A549 (cell line): ENCODE measurements at regions not wholly inside any gene's neighbourhood (a gene's known extent, or its start where the extent isn't known, plus 50 kb on each side); places are given as distances from the start of the nearest gene placed in this dataset.

Experiments
- CEBPB ChIP-seq, 2 experiments: fragments of >200 bp in 1 of 2; sonication (Bioruptor Twin) in 1 of 2; formaldehyde crosslinking in 1 of 2; IDR thresholded peaks; 2 replicates each; pipeline ENCODE4 v1.6.1; 2012 to 2016
- CTCF ChIP-seq: fragments of >200 bp; sonication (Bioruptor Twin); formaldehyde crosslinking; IDR thresholded peaks from 3 replicates; pipeline ENCODE4 v1.5.1; 2016
- EP300 ChIP-seq, 2 experiments: fragments of >200 bp; sonication (Bioruptor Twin); formaldehyde crosslinking; IDR thresholded peaks; 2 replicates in 1 of 2; 3 replicates in 1 of 2; pipeline ENCODE4 v1.6.1; 2016 to 2017
- KDM1A ChIP-seq: fragments of 200-600 bp; sonication (generic); IDR thresholded peaks from 2 replicates; pipeline ENCODE4 v1.6.1; 2016; ENCODE audit warnings: low read depth, mild to moderate bottlenecking
- NR3C1 ChIP-seq: fragments of >200 bp; sonication (Bioruptor Twin); formaldehyde crosslinking; IDR thresholded peaks from 3 replicates; pipeline ENCODE4 v1.6.1; 2017
- POLR2A ChIP-seq: IDR thresholded peaks from 2 replicates; pipeline ENCODE4 v1.6.1; 2012; ENCODE audit warnings: mild to moderate bottlenecking, low read length
- RAD21 ChIP-seq, 2 experiments: fragments of >200 bp in 1 of 2; sonication (Bioruptor Twin) in 1 of 2; formaldehyde crosslinking in 1 of 2; IDR thresholded peaks in 1 of 2; conservative IDR thresholded peaks in 1 of 2; 2 replicates in 1 of 2; 3 replicates in 1 of 2; pipeline ENCODE4 v1.6.1; 2012 to 2018; ENCODE audit warnings: inconsistent platforms in 1 of 2
- RARB ChIP-seq: fragments of 250-450 bp; sonication (Bioruptor Pico); IDR thresholded peaks from 2 replicates; pipeline ENCODE4 v1.8.0; 2021; ENCODE audit warnings: mild to moderate bottlenecking, moderate library complexity
- RFX5 ChIP-seq: fragments of 450-650 bp; IDR thresholded peaks from 2 replicates; pipeline ENCODE4 v1.7.1; 2014; ENCODE audit warnings: antibody characterized with exemption, mild to moderate bottlenecking, moderate library complexity
- ZSCAN20 ChIP-seq: fragments of 250-450 bp; sonication (Bioruptor Pico); IDR thresholded peaks from 2 replicates; pipeline ENCODE4 v1.8.0; 2022; ENCODE audit warnings: mild to moderate bottlenecking, moderate library complexity
- TF ChIP-seq, protein P1 (sequence below): fragments of 200-600 bp; sonication (generic); IDR thresholded peaks from 2 replicates; pipeline ENCODE4 v1.6.1; 2016; ENCODE audit warnings: antibody characterized with exemption, mild to moderate bottlenecking, moderate library complexity

DNA sequence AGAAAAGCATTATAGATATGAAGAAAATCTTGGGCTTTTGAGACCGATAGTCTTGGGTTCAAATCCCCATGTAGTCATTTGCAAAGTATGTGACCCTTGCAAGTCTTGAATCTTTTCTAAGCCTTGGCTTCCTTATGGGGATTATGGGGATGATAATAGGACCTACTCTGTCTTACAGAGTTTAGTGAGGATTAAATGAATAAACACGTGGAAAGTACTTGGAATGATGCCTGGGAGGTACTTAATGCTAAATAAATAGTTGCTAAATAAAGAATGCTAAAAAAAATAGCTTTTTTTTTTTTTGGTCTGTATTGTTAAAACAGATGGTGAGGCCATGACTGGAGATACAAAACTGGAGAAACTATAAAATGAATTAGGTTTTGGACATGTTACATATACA lies 292.7 kb downstream of the GPAT3 start:
- TF ChIP-seq RFX5 (no peak), POLR2A (no peak), RARB (CRISPR knock-in tag) (no peak), ZSCAN20 (CRISPR knock-in tag) (no peak), CTCF (no peak), KDM1A (no peak), RAD21 (conservative IDR thresholded peaks at IDR 0.05 in 1 of 2, IDR thresholded peaks at IDR 0.05 in 1 of 2) (no peak), CEBPB (IDR thresholded peaks at IDR 0.05) (no peak), EP300 (IDR thresholded peaks at IDR 0.05) (no peak), NR3C1 (no peak)
- TF ChIP-seq, protein P1, sequence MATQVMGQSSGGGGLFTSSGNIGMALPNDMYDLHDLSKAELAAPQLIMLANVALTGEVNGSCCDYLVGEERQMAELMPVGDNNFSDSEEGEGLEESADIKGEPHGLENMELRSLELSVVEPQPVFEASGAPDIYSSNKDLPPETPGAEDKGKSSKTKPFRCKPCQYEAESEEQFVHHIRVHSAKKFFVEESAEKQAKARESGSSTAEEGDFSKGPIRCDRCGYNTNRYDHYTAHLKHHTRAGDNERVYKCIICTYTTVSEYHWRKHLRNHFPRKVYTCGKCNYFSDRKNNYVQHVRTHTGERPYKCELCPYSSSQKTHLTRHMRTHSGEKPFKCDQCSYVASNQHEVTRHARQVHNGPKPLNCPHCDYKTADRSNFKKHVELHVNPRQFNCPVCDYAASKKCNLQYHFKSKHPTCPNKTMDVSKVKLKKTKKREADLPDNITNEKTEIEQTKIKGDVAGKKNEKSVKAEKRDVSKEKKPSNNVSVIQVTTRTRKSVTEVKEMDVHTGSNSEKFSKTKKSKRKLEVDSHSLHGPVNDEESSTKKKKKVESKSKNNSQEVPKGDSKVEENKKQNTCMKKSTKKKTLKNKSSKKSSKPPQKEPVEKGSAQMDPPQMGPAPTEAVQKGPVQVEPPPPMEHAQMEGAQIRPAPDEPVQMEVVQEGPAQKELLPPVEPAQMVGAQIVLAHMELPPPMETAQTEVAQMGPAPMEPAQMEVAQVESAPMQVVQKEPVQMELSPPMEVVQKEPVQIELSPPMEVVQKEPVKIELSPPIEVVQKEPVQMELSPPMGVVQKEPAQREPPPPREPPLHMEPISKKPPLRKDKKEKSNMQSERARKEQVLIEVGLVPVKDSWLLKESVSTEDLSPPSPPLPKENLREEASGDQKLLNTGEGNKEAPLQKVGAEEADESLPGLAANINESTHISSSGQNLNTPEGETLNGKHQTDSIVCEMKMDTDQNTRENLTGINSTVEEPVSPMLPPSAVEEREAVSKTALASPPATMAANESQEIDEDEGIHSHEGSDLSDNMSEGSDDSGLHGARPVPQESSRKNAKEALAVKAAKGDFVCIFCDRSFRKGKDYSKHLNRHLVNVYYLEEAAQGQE = no peak
